ENCODE measurements at regions not wholly inside any gene's neighbourhood (a gene's known extent, or its start where the extent isn't known, plus 50 kb on each side); places are given as distances from the start of the nearest gene placed in this dataset.

DNA sequence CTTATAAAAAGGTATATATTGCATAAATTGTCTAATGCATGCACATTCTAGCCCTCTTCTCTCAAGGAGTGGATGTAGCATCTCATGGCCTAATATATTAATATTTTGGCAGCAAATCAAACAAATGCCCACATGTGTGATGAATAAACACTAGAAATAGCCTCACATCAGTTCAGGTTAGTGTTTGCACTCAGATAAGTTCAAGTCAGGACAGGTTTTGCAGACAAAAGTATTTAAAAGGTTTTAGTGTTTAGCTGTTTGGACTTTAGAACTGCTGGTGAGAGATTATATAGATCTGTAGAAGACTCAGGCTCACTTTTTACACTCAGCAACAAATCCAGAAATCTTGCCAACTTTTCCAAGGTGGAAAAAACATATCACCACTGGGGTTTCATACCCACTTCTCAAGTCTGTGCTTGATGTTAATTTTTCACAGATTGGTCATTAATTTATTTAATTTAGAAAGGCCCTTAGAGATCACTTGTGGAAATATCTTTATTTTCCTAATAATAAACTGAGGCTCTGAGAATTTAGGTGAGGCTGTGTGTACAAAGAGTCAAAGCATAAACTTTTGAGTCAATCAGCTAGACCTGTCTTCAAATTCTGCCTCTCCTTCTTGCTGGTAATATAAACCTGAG is 362.6 kb downstream of the GASK1B start:
- no peaks in the 10 kb centered on the region for H3K27me3 ChIP-seq
- DNase-seq (no peak), ATAC-seq (ENCODE audit: low FRiP score in 2 of 2) (no peak)
- H3K4me3 ChIP-seq, result no peak overlapping the region
- no peak for TF ChIP-seq POLR2AphosphoS5 (IDR thresholded peaks at IDR 0.05)
- TF ChIP-seq, protein P1, sequence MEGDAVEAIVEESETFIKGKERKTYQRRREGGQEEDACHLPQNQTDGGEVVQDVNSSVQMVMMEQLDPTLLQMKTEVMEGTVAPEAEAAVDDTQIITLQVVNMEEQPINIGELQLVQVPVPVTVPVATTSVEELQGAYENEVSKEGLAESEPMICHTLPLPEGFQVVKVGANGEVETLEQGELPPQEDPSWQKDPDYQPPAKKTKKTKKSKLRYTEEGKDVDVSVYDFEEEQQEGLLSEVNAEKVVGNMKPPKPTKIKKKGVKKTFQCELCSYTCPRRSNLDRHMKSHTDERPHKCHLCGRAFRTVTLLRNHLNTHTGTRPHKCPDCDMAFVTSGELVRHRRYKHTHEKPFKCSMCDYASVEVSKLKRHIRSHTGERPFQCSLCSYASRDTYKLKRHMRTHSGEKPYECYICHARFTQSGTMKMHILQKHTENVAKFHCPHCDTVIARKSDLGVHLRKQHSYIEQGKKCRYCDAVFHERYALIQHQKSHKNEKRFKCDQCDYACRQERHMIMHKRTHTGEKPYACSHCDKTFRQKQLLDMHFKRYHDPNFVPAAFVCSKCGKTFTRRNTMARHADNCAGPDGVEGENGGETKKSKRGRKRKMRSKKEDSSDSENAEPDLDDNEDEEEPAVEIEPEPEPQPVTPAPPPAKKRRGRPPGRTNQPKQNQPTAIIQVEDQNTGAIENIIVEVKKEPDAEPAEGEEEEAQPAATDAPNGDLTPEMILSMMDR (IDR thresholded peaks at IDR 0.05), result no peak
- no peak for TF ChIP-seq POLR2A (IDR thresholded peaks at IDR 0.05)
- TF ChIP-seq EP300 (IDR thresholded peaks at IDR 0.05), result no peak
- H3K9me3 ChIP-seq, result no peaks in the 10 kb centered on the region
- H3K4me1 ChIP-seq, result no peaks in the 10 kb centered on the region
- no peaks in the 10 kb centered on the region for H3K36me3 ChIP-seq
- no peak overlapping the region for H3K27ac ChIP-seq

DNA sequence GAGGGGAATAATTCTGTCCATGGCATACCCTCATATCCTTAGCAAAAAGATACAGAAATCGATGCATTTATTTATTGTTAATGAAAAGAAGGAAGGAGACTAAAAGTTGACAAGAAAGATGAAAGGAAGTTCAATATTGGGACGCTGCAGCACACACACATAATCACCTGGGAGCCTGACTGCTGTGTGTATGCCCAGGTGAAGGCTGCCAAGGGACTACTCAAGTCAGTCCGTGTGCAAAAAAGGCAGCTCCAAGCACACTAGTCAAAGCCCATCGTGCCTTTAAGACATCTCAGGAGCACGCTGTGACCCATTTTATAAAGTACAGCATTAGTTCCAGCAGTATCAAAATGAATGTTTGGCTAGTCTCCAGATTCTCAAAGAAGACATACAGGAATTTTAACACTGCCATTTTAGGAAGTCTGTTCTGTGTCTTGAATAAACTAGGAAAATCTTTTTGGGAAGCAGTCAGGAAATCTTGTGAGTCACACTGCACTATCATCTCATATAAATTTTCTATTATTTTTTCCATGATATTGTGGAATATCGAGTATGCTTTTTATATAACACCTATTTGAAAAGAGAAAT is 363.9 kb downstream of the GASK1B start:
- H3K27ac ChIP-seq, result no peak overlapping the region
- no peaks in the 10 kb centered on the region for H3K36me3 ChIP-seq
- 57 to 76% methylated on average over 6 of the region's 6 CpGs for WGBS, 2 donors
- no peaks in the 10 kb centered on the region for H3K4me1 ChIP-seq
- DNase-seq (no peak), ATAC-seq (ENCODE audit: low FRiP score in 2 of 2) (no peak)
- no peaks in the 10 kb centered on the region for H3K9me3 ChIP-seq
- TF ChIP-seq, protein P1 (IDR thresholded peaks at IDR 0.05), result no peak
- TF ChIP-seq EP300 (IDR thresholded peaks at IDR 0.05) (no peak), POLR2AphosphoS5 (IDR thresholded peaks at IDR 0.05) (no peak), POLR2A (IDR thresholded peaks at IDR 0.05) (no peak)
- no peaks in the 10 kb centered on the region for H3K27me3 ChIP-seq
- H3K4me3 ChIP-seq, result no peak overlapping the region

DNA sequence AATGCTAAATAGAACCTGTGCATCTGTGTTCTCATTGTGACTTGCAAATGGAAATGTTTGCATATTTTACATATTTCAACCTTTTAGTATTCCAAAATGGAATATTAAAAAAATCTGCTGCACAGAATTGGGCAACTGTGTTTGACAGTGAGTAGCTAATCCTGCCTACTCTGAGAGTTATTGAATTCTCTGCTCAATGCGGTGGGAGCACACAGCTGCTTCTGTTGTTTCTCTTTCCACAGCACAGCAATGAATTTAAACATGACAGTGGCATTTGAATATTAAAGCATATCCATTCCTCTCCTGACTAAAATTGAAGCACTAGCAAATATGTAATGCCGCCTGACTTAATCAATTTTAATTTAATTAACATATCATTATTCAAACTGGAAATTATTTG is 366.6 kb downstream of the GASK1B start:
- Histone ChIP-seq H3K27ac (no peak overlapping the region), H3K9me3 (no peaks in the 10 kb centered on the region), H3K27me3 (no peaks in the 10 kb centered on the region), H3K4me1 (no peaks in the 10 kb centered on the region), H3K36me3 (no peaks in the 10 kb centered on the region), H3K4me3 (no peak overlapping the region)
- DNase-seq, result no peak
- TF ChIP-seq, protein P1 (IDR thresholded peaks at IDR 0.05), result no peak
- TF ChIP-seq POLR2A (IDR thresholded peaks at IDR 0.05) (no peak), POLR2AphosphoS5 (IDR thresholded peaks at IDR 0.05) (no peak), EP300 (IDR thresholded peaks at IDR 0.05) (no peak)
- ATAC-seq (ENCODE audit: low FRiP score in 2 of 2), result no peak
- WGBS, 2 donors, result 88 to 90% methylated on average over 2 of the region's 2 CpGs

- H3K4me3 ChIP-seq, result no peak overlapping the region
- no peaks in the 10 kb centered on the region for H3K9me3 ChIP-seq
- DNase-seq, result no peak
- TF ChIP-seq, protein P1 (IDR thresholded peaks at IDR 0.05), result no peak
- TF ChIP-seq EP300 (IDR thresholded peaks at IDR 0.05), result no peak
- TF ChIP-seq POLR2AphosphoS5 (IDR thresholded peaks at IDR 0.05), result no peak
- no peak for TF ChIP-seq POLR2A (IDR thresholded peaks at IDR 0.05)
- H3K4me1 ChIP-seq, result no peaks in the 10 kb centered on the region
- H3K27ac ChIP-seq, result no peak overlapping the region
- H3K27me3 ChIP-seq, result no peaks in the 10 kb centered on the region
- no peak for ATAC-seq (ENCODE audit: low FRiP score in 2 of 2)
- no peaks in the 10 kb centered on the region for H3K36me3 ChIP-seq
Observed at GRCh38 chr4:157804986-157805385, 367.8 kb downstream of the GASK1B start.

Measured in upper lobe of left lung (tissue), 6 donors.